CD4-positive, alpha-beta T cell treated with Interleukin-21 for 1 hour (primary cell): ENCODE measurements at regions not wholly inside any gene's neighbourhood (a gene's known extent, or its start where the extent isn't known, plus 50 kb on each side); places are given as distances from the start of the nearest gene placed in this dataset.

ENCODE experiments used
- DNase-seq: peaks from one replicate; pipeline ENCODE4 v3.0.0-alpha.2; 2020

GRCh38 chr2:136363470-136363869, 245.5 kb upstream of the CXCR4 start:
- no peak for DNase-seq

DNA sequence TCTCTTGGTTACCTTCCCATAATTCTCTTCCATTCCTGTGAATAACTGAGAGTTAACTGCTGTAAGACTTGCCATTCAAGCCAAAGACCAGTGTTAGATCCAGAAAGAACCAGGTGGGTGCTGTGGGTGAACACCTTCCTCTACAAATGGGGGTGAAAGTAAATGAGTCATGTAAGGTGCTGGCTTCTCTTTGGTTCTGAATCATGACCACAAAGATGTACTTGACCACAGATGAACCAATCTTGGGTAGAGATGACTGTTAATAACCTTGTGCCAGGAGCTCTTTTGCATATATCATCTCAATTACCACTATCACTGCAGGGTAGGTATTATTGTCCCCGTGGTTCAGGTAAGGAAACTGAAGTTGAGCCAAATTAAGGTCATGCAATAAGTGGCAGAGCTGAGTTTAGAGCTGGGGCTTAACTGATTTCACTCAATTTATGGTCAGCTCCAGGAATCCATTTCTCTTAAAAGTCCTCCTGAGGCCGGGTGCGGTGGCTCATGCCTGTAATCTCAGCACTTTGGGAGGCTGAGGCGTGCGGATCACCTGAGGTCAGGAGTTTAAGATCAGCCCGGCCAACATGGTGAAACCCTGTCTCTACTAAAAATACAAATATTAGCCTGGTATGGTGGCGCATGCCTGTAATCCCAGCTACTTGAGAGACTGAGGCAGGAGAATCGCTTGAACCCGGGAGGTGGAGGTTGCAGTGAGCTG, 244.9 kb upstream of the CXCR4 start:
- DNase-seq: no peak

GRCh38 chr2:136361521-136361920, 243.6 kb upstream of the CXCR4 start:
- no peak for DNase-seq

- no peak for DNase-seq
Measured at GRCh38 chr2:136360790-136361189, 242.8 kb upstream of the CXCR4 start.

DNA sequence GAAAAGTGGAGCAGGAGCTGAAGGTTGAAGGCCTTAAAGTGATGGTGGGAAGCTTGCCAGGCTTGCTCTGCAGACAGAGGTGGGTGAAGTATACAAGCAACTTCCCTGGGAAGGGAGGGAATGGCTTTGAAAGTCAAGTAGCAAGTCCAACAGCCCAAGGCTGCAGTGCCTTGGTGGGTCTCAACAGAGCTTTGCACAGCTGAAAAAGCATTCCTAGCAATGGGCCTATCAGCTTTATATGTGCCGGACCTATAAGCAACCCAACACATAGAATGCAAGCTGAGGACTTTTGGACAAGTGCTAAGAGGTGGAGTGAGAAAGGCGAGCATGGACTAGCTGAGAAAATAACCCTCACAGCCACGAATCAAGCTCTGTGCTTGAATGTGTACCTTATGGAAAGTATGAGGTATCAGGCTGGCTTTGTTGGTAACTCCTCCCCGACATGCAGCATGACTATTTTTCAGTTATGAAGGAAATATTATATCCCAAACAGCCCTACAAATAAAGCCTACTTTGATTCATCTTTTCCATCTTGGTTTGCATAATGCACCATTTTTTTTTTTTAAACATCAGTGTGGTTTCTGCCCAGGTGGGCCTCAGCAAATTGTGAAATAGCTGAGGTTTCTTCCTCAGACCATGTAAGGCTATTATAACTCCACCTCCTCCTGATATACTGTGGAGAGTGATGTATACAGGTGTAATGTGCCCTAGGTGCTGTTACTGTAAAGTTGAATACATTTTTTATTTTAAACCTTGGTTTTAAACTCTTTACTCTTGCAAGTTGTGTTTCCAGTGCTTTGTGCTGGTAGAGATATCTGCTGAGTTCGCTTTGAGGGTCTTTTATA, 241.4 kb upstream of the CXCR4 start:
- no peak for DNase-seq

GRCh38 chr2:136358576-136358975, 240.6 kb upstream of the CXCR4 start:
- DNase-seq: no peak

GRCh38 chr2:136357007-136357380, 239.0 kb upstream of the CXCR4 start:
- no peak for DNase-seq

- DNase-seq: no peak
Measured at GRCh38 chr2:136356125-136357006, 238.4 kb upstream of the CXCR4 start.

GRCh38 chr2:136351684-136352083, 233.7 kb upstream of the CXCR4 start:
- DNase-seq: no peak

GRCh38 chr2:136347981-136348380, 230.0 kb upstream of the CXCR4 start:
- DNase-seq: no peak

DNA sequence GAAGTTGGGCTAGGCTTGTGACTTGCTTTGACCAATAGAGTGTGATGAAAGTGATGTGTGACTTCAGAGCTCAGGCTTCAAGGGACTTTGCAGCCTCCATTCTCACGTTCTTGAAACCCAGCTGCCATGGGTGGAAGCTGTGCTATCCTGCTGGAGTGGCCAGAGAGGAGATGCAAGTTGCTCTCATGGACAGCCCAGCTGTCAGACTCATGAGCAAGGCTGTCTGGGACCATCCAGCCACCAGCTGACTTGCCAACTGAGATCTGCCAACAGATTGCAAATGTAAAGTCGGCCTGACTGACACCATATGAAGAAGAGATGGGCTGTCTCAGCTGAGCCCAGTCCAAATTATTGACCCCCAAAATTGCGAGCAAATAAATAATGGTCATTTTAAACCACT, 226.4 kb upstream of the CXCR4 start:
- DNase-seq: no peak

DNA sequence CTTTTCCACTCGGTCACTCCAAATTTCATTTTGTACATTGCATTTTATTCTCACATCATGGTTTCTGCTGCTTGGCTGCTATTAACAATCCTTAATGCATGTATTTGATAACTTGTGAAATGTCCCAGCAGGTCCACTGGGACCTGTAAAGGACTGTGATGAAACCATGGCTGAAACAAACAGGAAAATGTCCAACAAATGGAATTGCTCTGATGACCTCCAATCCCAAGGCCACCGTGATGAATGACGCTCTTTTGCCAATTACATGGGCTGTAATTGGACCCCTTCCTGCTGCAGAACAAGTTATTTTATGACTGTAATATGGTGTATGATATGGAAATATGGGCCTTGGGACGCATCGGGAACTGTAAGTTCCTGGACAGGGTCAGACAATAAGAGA, 224.2 kb upstream of the CXCR4 start:
- no peak for DNase-seq

DNA sequence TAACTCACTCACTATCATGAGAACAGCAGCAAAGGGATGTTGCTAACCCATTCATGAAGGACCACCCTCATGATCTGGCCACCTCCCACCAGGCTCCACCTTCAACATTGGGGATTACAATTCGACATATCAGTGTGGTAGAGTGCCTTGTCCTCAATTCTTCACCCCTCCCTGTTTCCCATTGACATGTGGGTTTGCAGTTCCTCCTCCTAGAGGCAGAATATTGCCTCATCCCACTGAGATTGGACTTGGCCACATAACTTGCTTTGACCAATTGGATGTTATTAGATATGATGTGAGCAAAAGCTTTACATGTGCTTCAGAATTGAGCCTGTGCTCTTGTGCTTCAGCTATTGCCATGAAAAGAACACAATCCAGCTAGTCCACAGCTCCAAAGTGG, 217.0 kb upstream of the CXCR4 start:
- no peak for DNase-seq

GRCh38 chr2:136332436-136333095, 214.6 kb upstream of the CXCR4 start:
- DNase-seq: no peak

DNA sequence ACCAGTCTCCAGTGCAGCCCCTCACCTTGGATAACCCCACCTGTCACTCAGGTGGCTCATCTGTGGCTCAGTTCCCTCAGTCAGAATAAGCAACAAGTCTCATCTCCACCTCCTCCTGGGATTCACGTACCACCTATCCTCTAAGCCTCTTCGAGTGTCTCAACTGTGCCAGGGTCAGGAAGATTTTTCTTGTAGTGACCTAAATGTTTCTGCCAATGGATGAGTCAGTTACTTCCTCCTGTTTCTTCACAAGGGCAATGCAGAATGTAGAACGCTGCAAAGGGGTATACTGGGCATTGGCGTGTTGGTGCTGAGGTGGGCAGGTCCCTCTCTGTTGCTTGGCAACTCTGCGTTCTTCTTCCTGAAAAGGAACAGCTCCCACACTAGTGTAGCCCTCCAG, 213.3 kb upstream of the CXCR4 start:
- DNase-seq: no peak

- no peak for DNase-seq
Measured at GRCh38 chr2:136328207-136328795, 210.4 kb upstream of the CXCR4 start.

- DNase-seq: peak; percentile 85
Measured at GRCh38 chr2:136327162-136327852, 209.4 kb upstream of the CXCR4 start.

DNA sequence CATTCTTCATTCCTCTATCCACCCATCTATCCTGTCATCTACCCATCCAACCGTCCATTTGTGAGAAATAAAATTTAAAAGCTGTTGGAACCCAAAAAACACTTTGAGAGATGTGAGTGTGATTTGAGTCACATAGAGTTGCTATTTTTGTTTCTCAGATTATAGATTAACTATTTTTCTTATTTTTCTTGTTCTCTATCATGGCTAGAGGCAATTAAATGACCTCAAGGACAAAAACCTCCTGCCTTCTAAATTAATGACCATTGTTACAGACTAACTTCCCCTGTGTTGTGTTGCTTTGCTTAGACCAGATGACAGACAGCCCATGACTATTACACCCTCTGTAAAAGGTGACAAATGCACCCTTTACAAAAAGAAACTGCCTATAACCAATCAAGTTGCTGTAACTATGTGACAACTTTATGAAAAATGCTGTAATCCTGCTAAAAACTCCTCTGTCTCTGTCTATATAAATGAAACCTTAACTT, 207.9 kb upstream of the CXCR4 start:
- no peak for DNase-seq

GRCh38 chr2:136324966-136325365, 207.0 kb upstream of the CXCR4 start:
- DNase-seq: no peak

DNA sequence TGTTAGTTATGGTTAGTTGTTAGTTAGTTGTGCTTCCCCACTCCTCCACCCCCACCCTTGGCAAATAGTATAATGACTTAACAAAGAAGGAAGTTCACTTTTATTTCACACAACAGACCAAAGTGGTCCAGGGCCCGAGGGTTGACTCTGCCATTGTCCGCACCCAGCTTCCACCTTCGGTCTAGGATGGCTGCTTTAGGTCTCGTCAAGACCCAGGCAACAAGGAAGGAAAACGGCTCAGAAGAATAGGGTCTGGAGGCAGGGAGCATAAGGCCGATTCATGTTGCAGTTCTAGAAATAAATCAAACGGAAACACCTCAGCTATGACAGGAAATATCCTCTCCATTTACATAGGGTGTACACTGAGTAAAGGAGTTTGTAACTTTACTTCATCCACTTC, 206.0 kb upstream of the CXCR4 start:
- DNase-seq: no peak

DNA sequence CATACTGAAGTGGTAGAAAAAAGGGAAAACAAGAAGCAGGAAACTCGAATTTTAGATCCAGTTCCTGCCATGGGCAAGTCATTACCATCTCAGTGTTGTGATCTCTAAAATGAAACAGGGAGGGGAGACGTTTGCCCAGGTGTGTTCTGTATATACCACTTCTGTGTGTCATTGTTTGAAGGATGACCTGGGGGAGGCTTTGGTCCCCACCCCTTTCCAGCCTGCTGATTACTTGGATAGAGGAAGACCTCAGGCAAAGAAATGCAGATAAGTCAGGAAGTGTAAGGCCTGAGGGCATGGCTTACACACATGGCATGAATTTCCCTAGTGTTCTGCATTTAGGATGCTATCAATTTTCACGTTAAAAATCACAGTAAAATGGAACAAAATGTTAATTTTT, 205.2 kb upstream of the CXCR4 start:
- no peak for DNase-seq

GRCh38 chr2:136322428-136322827, 204.5 kb upstream of the CXCR4 start:
- DNase-seq: no peak
